GM18498 (cell line): ENCODE measurements at regions not wholly inside any gene's neighbourhood (a gene's known extent, or its start where the extent isn't known, plus 50 kb on each side); places are given as distances from the start of the nearest gene placed in this dataset.
"Not testable (repeated sequence)": the region's sequence is repeated elsewhere in the genome, so short reads cannot be mapped to it uniquely, and the experiment has no call there.

Experiments
- ATAC-seq: cut with Tn5 transposase; IDR thresholded peaks from one replicate; pipeline ENCODE4 v1.9.1; 2021; ENCODE audit warnings: mild to moderate bottlenecking, moderate library complexity; ENCODE audit not compliant: unreplicated experiment

GRCh38 chr11:87779276-87780067, 395.8 kb downstream of the RAB38 start:
- no peak for ATAC-seq

- ATAC-seq: no peak
Observed at GRCh38 chr11:87778357-87778756, 396.9 kb downstream of the RAB38 start.

GRCh38 chr11:87775036-87775435, 400.2 kb downstream of the RAB38 start:
- ATAC-seq: no peak

- ATAC-seq: no peak
Observed at GRCh38 chr11:87769661-87770060, 405.6 kb downstream of the RAB38 start.

GRCh38 chr11:87767615-87768014, 407.6 kb downstream of the RAB38 start:
- no peak for ATAC-seq

GRCh38 chr11:87764075-87764474, 411.2 kb downstream of the RAB38 start:
- ATAC-seq: not testable (repeated sequence)

GRCh38 chr11:87754685-87755084, 420.6 kb downstream of the RAB38 start:
- ATAC-seq: no peak

GRCh38 chr11:87753143-87753542, 422.1 kb downstream of the RAB38 start:
- no peak for ATAC-seq

- ATAC-seq: no peak
Observed at GRCh38 chr11:87743007-87743406, 432.2 kb downstream of the RAB38 start.

GRCh38 chr11:87740968-87741367, 434.3 kb downstream of the RAB38 start:
- ATAC-seq: no peak

- ATAC-seq: no peak
Observed at GRCh38 chr11:87740451-87740850, 434.8 kb downstream of the RAB38 start.

GRCh38 chr11:87739766-87740165, 435.5 kb downstream of the RAB38 start:
- no peak for ATAC-seq

- no peak for ATAC-seq
Observed at GRCh38 chr11:87739261-87739660, 436.0 kb downstream of the RAB38 start.

- ATAC-seq: no peak
Observed at GRCh38 chr11:87736928-87737327, 438.3 kb downstream of the RAB38 start.

- no peak for ATAC-seq
Observed at GRCh38 chr11:87726506-87726905, 448.7 kb downstream of the RAB38 start.

GRCh38 chr11:87724358-87724757, 450.9 kb downstream of the RAB38 start:
- no peak for ATAC-seq

- peak; percentile 78 for ATAC-seq
Observed at GRCh38 chr11:87722756-87723565, 452.3 kb downstream of the RAB38 start.

- no peak for ATAC-seq
Observed at GRCh38 chr11:87719326-87720073, 455.7 kb downstream of the RAB38 start.

- no peak for ATAC-seq
Observed at GRCh38 chr11:87712802-87713202, 462.4 kb downstream of the RAB38 start.

GRCh38 chr11:87712391-87712790, 462.9 kb downstream of the RAB38 start:
- no peak for ATAC-seq

GRCh38 chr11:87703589-87703988, 471.7 kb downstream of the RAB38 start:
- ATAC-seq: not testable (repeated sequence)
